ENCODE measurements at regions not wholly inside any gene's neighbourhood (a gene's known extent, or its start where the extent isn't known, plus 50 kb on each side); places are given as distances from the start of the nearest gene placed in this dataset.
"Not testable (repeated sequence)": the region's sequence is repeated elsewhere in the genome, so short reads cannot be mapped to it uniquely, and the experiment has no call there.

- ATAC-seq; intact Hi-C loops (cut with DNase I); DNase-seq (ENCODE audit: missing footprints): not testable (repeated sequence)
Measured at GRCh38 chr14:106341161-106341560, 814.8 kb downstream of the TMEM121 start.

GRCh38 chr14:106343626-106344025 lies 817.2 kb downstream of the TMEM121 start:
- ATAC-seq, result no peak
- no peak for DNase-seq (ENCODE audit: missing footprints)
- intact Hi-C loops (cut with DNase I), result no loop called here

- DNase-seq (ENCODE audit: missing footprints); intact Hi-C loops (cut with DNase I); ATAC-seq: not testable (repeated sequence)
Measured at GRCh38 chr14:106344065-106344614, 817.8 kb downstream of the TMEM121 start.

DNA sequence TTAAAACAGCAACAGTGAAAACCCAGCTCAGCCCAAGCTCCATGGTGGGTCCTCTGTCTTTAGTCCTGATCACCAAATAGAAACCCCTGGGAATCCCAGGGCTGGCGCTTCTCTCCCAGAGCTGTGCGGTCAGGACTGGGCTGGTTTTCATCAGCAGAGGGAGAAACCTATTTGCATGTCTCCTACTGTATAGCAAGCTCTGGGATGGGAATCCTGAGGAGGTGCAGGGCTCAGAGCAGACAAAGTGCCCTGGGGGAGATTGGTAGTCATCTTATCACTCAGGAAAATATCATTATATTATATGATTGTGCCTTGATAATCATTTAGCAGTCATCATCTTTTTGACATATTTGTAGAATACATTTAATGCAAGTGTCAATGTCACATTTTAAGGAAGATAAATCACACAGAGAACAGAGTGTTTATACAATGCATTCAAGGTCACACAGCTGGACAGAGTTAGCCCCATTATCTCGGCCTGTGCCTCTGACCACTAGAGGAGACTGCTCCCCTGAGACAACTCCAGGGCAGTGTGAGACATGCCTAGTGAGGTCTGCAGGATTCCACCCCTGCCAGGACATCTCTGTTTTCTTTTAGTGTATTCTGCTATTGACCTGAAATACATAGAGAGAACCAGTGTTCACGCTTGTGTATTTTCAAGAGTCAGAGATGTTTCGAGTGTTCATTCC lies 818.6 kb downstream of the TMEM121 start:
- DNase-seq (ENCODE audit: missing footprints); ATAC-seq; intact Hi-C loops (cut with DNase I): not testable (repeated sequence)

- intact Hi-C loops (cut with DNase I), result no loop called here
- ATAC-seq (no peak), DNase-seq (ENCODE audit: missing footprints) (no peak)
Measured at GRCh38 chr14:106346084-106346483, 819.7 kb downstream of the TMEM121 start.

DNA sequence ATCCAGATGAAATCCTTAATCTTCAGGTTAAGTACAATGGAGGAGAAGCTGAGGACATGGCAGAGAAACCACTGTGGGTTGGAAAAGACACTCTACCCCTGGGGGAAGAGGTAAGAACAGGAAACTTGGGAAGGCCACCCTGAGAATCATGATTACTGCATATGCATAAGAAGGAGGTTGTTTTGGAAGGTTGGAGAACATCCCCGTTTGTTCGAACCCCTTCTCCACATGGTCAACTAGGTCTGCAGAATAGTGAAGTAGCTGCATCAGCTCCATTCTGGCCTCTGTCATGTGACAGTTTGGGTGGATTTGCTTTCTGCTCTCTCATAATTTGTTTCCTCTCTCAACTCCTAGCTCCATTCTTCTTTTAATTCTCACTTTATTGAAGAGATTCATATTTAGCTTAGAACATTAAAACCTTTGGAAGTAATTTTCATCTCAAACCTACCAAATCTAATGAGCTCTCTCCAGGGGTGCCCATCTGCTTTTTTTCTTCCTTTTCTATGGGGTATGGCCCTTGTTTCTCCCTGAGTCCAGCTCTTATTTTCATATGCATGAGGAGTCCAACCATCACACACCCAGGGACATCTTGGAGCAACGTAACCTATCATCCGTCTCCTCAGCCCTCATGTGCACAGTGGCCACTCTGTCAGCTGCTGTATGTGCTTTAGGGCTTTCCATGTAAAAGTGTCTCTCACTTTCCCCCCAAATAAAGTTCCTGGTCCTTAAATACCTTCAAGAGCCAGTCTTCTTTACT lies 820.3 kb downstream of the TMEM121 start:
- DNase-seq (ENCODE audit: missing footprints) (no peak), ATAC-seq (no peak)
- intact Hi-C loops (cut with DNase I), result no loop called here

GRCh38 chr14:106347291-106347778 lies 821.0 kb downstream of the TMEM121 start:
- DNase-seq (ENCODE audit: missing footprints) (no peak), ATAC-seq (no peak)
- intact Hi-C loops (cut with DNase I), result no loop called here

DNA sequence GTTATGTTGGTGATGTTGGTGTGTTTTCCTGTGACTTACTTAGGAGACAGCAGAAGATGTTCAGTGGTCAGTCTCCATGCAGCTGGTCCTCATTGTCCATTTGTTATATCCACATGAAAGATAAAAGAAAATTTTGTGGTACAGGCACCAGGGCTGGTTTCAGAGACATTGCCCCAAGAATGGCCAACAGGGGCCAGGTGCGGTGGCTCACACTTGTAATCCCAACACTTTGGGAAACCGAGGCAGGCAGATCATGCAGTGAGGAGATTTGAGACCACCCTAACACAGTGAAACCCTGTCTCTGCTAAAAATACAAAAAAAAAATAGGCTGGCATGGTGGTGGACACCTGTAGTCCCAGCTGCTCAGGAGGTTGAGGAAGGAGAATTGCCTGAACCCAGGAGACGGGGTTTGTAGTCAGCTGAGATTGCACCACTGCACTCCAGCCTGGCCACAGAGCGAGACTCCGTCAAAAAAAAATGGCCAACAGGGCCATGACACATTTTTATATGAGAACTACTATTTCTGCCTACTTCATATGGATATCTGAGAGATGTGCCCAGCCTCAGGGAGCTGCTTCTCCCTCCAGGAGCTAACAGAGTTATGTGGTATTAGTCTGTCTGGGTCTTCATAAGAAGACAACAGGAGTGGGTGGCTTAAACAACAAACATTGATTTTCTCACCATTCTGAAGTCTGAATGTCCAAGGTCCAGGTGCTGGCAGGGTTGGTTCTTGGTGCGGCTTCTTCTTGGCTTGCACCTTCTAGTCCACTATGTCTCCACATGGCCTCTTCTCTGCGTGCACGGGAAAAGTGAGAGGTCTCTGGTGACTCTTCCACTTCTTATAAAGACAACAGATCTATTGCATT lies 821.7 kb downstream of the TMEM121 start:
- intact Hi-C loops (cut with DNase I), result no loop called here
- ATAC-seq (no peak), DNase-seq (ENCODE audit: missing footprints) (no peak)

- ATAC-seq; intact Hi-C loops (cut with DNase I): not testable (repeated sequence)
- peak; percentile 66 for DNase-seq (ENCODE audit: missing footprints)
Measured at GRCh38 chr14:106348873-106349540, 822.6 kb downstream of the TMEM121 start.

DNA sequence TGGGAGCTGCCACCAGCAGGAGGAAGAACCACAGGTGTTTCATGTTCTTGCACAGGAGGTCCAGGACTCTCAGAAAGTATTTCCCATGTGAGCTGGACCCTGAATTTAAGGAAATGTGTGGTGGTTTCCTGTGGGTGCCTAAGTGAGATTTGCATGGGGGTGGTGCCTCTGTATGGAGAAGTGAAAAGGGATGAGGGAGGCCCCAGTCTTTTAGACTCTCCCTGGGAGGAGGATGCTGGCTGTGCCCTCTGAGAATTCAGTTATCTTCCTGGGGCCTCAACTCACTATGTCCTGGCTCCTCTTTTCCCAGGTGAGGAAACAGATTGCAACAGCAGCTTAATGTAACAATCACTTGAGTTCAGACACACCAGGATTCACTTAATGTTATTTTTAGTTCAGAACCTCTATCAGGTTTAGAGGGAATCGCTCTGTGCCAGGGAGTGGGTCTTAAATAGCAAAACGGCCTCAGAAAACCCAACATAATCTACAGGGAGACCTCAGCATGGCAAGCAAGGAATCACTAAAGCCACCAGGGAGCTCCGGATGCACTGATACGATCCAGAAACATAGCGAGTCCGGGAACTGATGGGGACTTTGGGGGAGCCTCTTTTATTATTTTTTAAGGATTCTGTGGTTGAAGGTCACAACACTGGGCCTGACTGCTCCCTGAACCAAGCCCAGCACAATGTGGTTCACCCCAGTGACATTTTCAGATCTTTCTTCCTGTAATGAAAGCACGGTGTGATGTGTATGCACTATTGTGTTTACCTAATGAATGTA lies 823.5 kb downstream of the TMEM121 start:
- DNase-seq (ENCODE audit: missing footprints); intact Hi-C loops (cut with DNase I); ATAC-seq: not testable (repeated sequence)

DNA sequence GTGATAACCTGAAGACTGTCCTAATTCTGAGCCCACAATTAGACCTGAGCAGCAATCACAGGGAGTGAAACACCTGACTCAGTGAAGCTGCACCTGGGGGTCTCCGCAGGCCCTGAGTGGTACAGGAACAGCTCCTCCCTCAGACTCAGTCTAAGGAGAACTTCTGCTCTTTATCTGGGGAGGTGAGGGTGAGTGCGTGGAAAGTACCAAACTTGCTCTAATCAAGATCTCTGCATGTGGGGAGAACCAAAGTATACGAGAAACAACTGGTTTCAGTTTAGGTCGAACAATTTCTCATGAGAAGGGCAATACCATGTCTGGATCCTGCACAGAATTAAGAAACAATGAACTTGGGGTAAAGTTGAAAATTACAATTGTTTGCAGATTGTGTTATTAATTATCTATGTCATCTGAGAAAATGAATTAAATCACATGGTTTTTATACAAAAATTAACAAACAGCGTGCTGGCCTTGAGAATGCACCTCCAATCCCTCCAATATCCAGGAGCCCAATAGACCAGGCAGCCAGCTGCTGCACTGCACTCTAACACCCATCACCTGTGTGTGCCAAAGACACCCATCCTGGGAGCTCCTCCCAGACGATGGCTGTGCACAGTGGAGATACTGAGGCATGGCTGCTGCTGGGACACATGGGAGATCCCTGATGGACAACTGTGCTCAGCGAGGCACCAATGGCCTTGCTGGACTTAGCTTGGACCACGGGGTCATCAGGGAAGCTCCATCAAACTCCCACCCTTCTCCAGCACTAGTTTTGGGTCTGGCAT lies 828.8 kb downstream of the TMEM121 start:
- ATAC-seq; DNase-seq (ENCODE audit: missing footprints); intact Hi-C loops (cut with DNase I): not testable (repeated sequence)

DNA sequence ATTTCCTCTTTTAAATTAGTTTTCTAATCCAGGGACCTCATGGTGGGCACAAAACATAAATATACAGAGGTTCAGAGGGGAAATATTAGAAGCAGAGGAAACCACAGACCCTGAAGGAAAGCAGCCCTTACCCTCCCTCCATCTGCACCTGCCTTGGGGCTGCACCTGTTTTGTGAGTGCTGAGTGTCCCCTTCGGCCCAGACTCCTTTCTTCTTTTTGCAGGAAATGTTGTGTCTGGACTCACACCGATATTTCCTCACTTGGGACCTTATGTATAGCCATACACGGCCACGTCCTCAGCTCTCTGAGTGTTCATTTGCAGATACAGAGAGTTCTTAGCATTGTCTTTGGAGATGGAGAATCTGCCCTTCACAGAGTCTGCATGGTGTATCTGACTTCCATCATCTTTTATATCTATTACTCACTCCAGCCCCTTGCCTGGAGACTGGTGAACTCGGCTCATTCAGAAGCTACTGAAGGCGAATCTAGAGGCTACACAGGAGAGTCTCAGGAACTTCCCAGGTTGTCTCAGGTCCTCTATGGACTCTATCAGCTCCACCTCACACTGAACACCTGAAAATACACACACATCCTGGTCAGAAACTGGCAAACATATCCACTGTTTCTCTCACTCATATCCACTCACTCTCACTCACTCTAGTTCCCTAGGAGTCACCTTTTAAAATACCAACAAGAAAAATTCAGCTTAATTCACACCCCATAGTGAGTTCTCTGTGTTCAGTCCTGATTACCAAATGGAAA lies 829.7 kb downstream of the TMEM121 start:
- ATAC-seq; intact Hi-C loops (cut with DNase I); DNase-seq (ENCODE audit: missing footprints): not testable (repeated sequence)

DNA sequence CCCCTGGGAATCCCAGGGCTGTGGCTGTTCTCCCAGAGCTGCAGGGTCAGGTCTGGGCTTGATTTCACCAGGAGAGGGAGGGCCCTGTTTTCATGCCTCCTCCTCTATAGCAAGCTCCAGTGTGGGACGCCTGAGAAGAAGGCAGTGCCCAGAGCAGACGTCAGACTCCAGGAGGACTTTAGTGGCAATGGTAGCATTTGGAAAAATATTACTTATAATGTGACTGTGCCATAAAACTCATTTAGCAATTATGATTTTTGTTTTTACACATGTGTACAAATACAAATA lies 830.2 kb downstream of the TMEM121 start:
- DNase-seq (ENCODE audit: missing footprints); ATAC-seq; intact Hi-C loops (cut with DNase I): not testable (repeated sequence)

- DNase-seq (ENCODE audit: missing footprints); intact Hi-C loops (cut with DNase I); ATAC-seq: not testable (repeated sequence)
Measured at GRCh38 chr14:106359157-106359887, 832.9 kb downstream of the TMEM121 start.

DNA sequence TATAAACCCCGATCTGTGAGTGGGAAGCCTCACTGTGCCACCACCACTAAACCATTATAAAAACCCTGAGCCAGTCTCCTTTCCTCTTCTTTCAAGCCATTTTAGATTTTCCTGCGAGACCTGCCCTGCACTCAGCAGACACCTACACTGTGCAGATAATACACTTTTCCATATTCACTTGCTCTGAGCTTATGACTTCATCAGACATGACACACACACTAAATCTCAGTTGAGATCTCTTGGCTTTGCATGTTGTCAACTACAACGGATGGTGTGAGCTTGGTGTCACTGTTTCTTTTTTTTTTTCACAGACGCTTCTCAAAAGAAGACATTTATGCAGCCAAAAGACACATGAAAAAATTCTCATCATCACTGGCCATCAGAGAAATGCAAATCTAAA lies 839.0 kb downstream of the TMEM121 start:
- DNase-seq (ENCODE audit: missing footprints); intact Hi-C loops (cut with DNase I); ATAC-seq: not testable (repeated sequence)

All from Right ventricle myocardium inferior (tissue), 1 donor.